ELR (cell line): ENCODE measurements at regions not wholly inside any gene's neighbourhood (a gene's known extent, or its start where the extent isn't known, plus 50 kb on each side); places are given as distances from the start of the nearest gene placed in this dataset.
A peak's percentile ranks its signal among the peaks of the same experiment; 100 is the strongest.

Experiments used
- DNase-seq: peaks from one replicate; pipeline ENCODE4 v3.0.0-alpha.2; 2015; ENCODE audit warnings: low read depth

GRCh38 chr9:29701559-29701958, 2128.3 kb upstream of the C9orf72 start:
- no peak for DNase-seq

GRCh38 chr9:29701971-29702370, 2128.7 kb upstream of the C9orf72 start:
- no peak for DNase-seq

GRCh38 chr9:29714860-29715259, 2141.6 kb upstream of the C9orf72 start:
- DNase-seq, result no peak

- DNase-seq, result no peak
These were observed 2144.3 kb upstream of the C9orf72 start for GRCh38 chr9:29717631-29718030.

- no peak for DNase-seq
These were observed 2156.9 kb upstream of the C9orf72 start for GRCh38 chr9:29730163-29730562.

- no peak for DNase-seq
These were observed 2167.2 kb upstream of the C9orf72 start for GRCh38 chr9:29740518-29740917.

GRCh38 chr9:29741169-29741568, 2167.9 kb upstream of the C9orf72 start:
- DNase-seq, result no peak

GRCh38 chr9:29750062-29750461, 2176.8 kb upstream of the C9orf72 start:
- peak; percentile 62 for DNase-seq

- DNase-seq, result no peak
These were observed 2177.9 kb upstream of the C9orf72 start for GRCh38 chr9:29751226-29751625.

GRCh38 chr9:29753638-29754037, 2180.4 kb upstream of the C9orf72 start:
- DNase-seq, result no peak

- no peak for DNase-seq
These were observed 2195.7 kb upstream of the C9orf72 start for GRCh38 chr9:29769019-29769418.

- DNase-seq, result peak; percentile 23
These were observed 2200.4 kb upstream of the C9orf72 start for GRCh38 chr9:29773676-29774075.

GRCh38 chr9:29775491-29775890, 2202.2 kb upstream of the C9orf72 start:
- no peak for DNase-seq

- no peak for DNase-seq
These were observed 2205.1 kb upstream of the C9orf72 start for GRCh38 chr9:29778281-29778849.

GRCh38 chr9:29793970-29794369, 2220.7 kb upstream of the C9orf72 start:
- DNase-seq, result no peak

- DNase-seq, result no peak
These were observed 2223.1 kb upstream of the C9orf72 start for GRCh38 chr9:29796291-29796952.

GRCh38 chr9:29798599-29798998, 2225.3 kb upstream of the C9orf72 start:
- no peak for DNase-seq

- DNase-seq, result no peak
These were observed 2225.9 kb upstream of the C9orf72 start for GRCh38 chr9:29799227-29799626.

- DNase-seq, result no peak
These were observed 2227.5 kb upstream of the C9orf72 start for GRCh38 chr9:29800821-29801220.

- DNase-seq, result no peak
These were observed 2229.2 kb upstream of the C9orf72 start for GRCh38 chr9:29802454-29802853.

GRCh38 chr9:29806937-29807618, 2233.8 kb upstream of the C9orf72 start:
- DNase-seq, result peak; percentile 35

GRCh38 chr9:29816954-29817703, 2243.8 kb upstream of the C9orf72 start:
- no peak for DNase-seq

- DNase-seq, result no peak
These were observed 2249.2 kb upstream of the C9orf72 start for GRCh38 chr9:29822458-29822857.
